HCT116 (cell line): ENCODE measurements at regions not wholly inside any gene's neighbourhood (a gene's known extent, or its start where the extent isn't known, plus 50 kb on each side); places are given as distances from the start of the nearest gene placed in this dataset.

Experiments used
- ATAC-seq: fragments of 200-7000 bp; cut with Tn5 transposase; 2 replicates; pipeline ENCODE4 v1.9.1; 2020; ENCODE audit warnings: mild to moderate bottlenecking, moderate library complexity
- BruUV-seq: library from RNA; stranded (reverse); fragments of 400-500 nt; replicated peaks from 2 replicates; lab custom pipeline; 2021; lab: Mats Ljungman, UMichigan
- CTCF ChIA-PET: fragments of 300-600 bp; sonication (Branson Sonifier 250); formaldehyde crosslinking; loops from one replicate; lab custom pipeline; 2021; ENCODE audit warnings: antibody characterized with exemption; lab: Charles Lee
- POLR2A ChIA-PET: fragments of 300-600, 350-600 bp; sonication (Branson Sonifier 250); formaldehyde crosslinking; loops from one replicate; lab custom pipeline; 2021; ENCODE audit warnings: antibody characterized with exemption; lab: Charles Lee
- RAD21 ChIA-PET, 2 experiments: fragments of 300-600 bp; sonication (Branson Sonifier 250); formaldehyde crosslinking; loops; one replicate each; lab custom pipeline; 2023; ENCODE audit warnings: low total read pairs in 2 of 2; ENCODE audit not compliant: uncharacterized antibody in 2 of 2, unreplicated experiment in 2 of 2, low non-redundant PET in 1 of 2; lab: Charles Lee
- DNase-seq: peaks from one replicate; pipeline ENCODE4 v3.0.0-alpha.2; 2010; ENCODE audit warnings: low read depth, low spot score
- H2AFZ ChIP-seq: fragments of 200-600 bp; shearing (Covaris generic), sonication (generic); 2 replicates; pipeline ENCODE4 v1.6.1; 2017; ENCODE audit warnings: low read depth, mixed run types, mixed read lengths, antibody characterized with exemption, low read length; ENCODE audit not compliant: poor library complexity, severe bottlenecking
- H3K27ac ChIP-seq: 2 replicates; pipeline ENCODE4 v1.5.1; 2012; ENCODE audit warnings: low read depth, low read length
- H3K27me3 ChIP-seq: fragments of 200-600 bp; sonication (generic); 2 replicates; pipeline ENCODE4 v1.6.1; 2016; ENCODE audit warnings: mixed run types, low read length, mixed read lengths; ENCODE audit not compliant: insufficient read depth
- H3K36me3 ChIP-seq, 2 experiments: fragments of 200-500 bp in 1 of 2; fragments of 200-600 bp in 1 of 2; sonication (Bioruptor generic) in 1 of 2; sonication (generic) in 1 of 2; 2 replicates each; pipeline versions ENCODE4 v1.5.1 to v1.6.1; 2014 to 2016; ENCODE audit warnings: low read length in 2 of 2, inconsistent platforms in 1 of 2, mixed read lengths in 1 of 2, mixed run types in 1 of 2; ENCODE audit not compliant: insufficient read depth in 2 of 2, control insufficient read depth in 1 of 2
- H3K4me1 ChIP-seq, 2 experiments: fragments of 200-600 bp in 1 of 2; sonication (generic) in 1 of 2; 2 replicates each; pipeline versions ENCODE4 v1.5.1 to v1.6.1; 2012 to 2017; ENCODE audit warnings: low read length in 2 of 2, inconsistent platforms in 1 of 2, mild to moderate bottlenecking in 1 of 2, mixed read lengths in 1 of 2, mixed run types in 1 of 2, moderate library complexity in 1 of 2; ENCODE audit not compliant: insufficient read depth in 2 of 2, control insufficient read depth in 1 of 2
- H3K4me2 ChIP-seq: fragments of 200-600 bp; sonication (generic); 2 replicates; pipeline ENCODE4 v1.6.1; 2017; ENCODE audit warnings: mixed run types, low read length, mixed read lengths
- H3K4me3 ChIP-seq, 2 experiments: fragments of 200-600 bp in 1 of 2; sonication (generic) in 1 of 2; replicated peaks in 1 of 2; 2 replicates each; pipeline ENCODE4 v1.5.1; 2011 to 2016; ENCODE audit warnings: low read length in 2 of 2, control low read depth in 1 of 2, low read depth in 1 of 2, mild to moderate bottlenecking in 1 of 2, mixed read lengths in 1 of 2, mixed run types in 1 of 2
- H3K79me2 ChIP-seq: fragments of 200-600 bp; sonication (generic); 2 replicates; pipeline ENCODE4 v1.6.1; 2017; ENCODE audit warnings: mild to moderate bottlenecking, mixed run types, low read length, moderate library complexity, mixed read lengths; ENCODE audit not compliant: insufficient read depth
- H3K9ac ChIP-seq: fragments of 200-600 bp; sonication (generic); 2 replicates; pipeline ENCODE4 v1.6.1; 2016; ENCODE audit warnings: low read length, mixed read lengths
- H3K9me2 ChIP-seq: fragments of 200-600 bp; sonication (generic), shearing (Covaris generic); 2 replicates; pipeline ENCODE4 v1.6.1; 2017; ENCODE audit warnings: mixed run types, mild to moderate bottlenecking, moderate library complexity; ENCODE audit not compliant: insufficient read depth
- H3K9me3 ChIP-seq, 2 experiments: fragments of 200-500 bp in 1 of 2; fragments of 200-600 bp in 1 of 2; sonication (Bioruptor generic) in 1 of 2; sonication (generic) in 1 of 2; 2 replicates each; pipeline ENCODE4 v1.6.1; 2014 to 2017; ENCODE audit warnings: low read length in 2 of 2, mixed read lengths in 2 of 2, inconsistent platforms in 1 of 2, low read depth in 1 of 2, mild to moderate bottlenecking in 1 of 2, mixed run types in 1 of 2, moderate library complexity in 1 of 2; ENCODE audit not compliant: control insufficient read depth in 1 of 2, insufficient read depth in 1 of 2
- H4K20me1 ChIP-seq: fragments of 200-600 bp; sonication (generic), shearing (Covaris generic); 2 replicates; pipeline ENCODE4 v1.6.1; 2017; ENCODE audit warnings: mixed run types, mild to moderate bottlenecking, moderate library complexity; ENCODE audit not compliant: insufficient read depth
- ATF3 ChIP-seq: IDR thresholded peaks from 2 replicates; pipeline ENCODE4 v1.6.1; 2012
- CBX3 ChIP-seq: IDR thresholded peaks from 2 replicates; pipeline ENCODE4 v1.6.1; 2012; ENCODE audit warnings: low read depth
- CEBPB ChIP-seq: IDR thresholded peaks from 2 replicates; pipeline ENCODE4 v1.6.1; 2012; ENCODE audit warnings: low read depth
- CTCF ChIP-seq, 3 experiments: fragments of 200-600 bp in 1 of 3; sonication (generic) in 1 of 3; IDR thresholded peaks in 2 of 3; conservative IDR thresholded peaks in 1 of 3; 2 replicates each; pipeline ENCODE4 v1.5.1; 2012 to 2017; ENCODE audit warnings: low read depth in 2 of 3, low read length in 2 of 3, antibody characterized with exemption in 1 of 3, borderline replicate concordance in 1 of 3, control low read depth in 1 of 3, mild to moderate bottlenecking in 1 of 3, mixed read lengths in 1 of 3, mixed run types in 1 of 3, moderate library complexity in 1 of 3; ENCODE audit not compliant: insufficient read depth in 1 of 3
- EZH2 ChIP-seq: fragments of 200-600 bp; sonication (generic); IDR thresholded peaks from 2 replicates; pipeline ENCODE4 v1.6.1; 2017; ENCODE audit warnings: antibody characterized with exemption, mixed run types
- EZH2phosphoT487 ChIP-seq: fragments of 200-600 bp; IDR thresholded peaks from 2 replicates; pipeline ENCODE4 v1.6.1; 2018; ENCODE audit warnings: antibody characterized with exemption, borderline replicate concordance
- FOSL1 ChIP-seq: IDR thresholded peaks from 2 replicates; pipeline ENCODE4 v1.6.1; 2012; ENCODE audit warnings: low read depth
- JUND ChIP-seq: IDR thresholded peaks from 2 replicates; pipeline ENCODE4 v1.6.1; 2012
- POLR2AphosphoS5 ChIP-seq: IDR thresholded peaks from 2 replicates; pipeline ENCODE4 v1.6.1; 2011; ENCODE audit warnings: mild to moderate bottlenecking, low read depth, low read length, moderate library complexity
- REST ChIP-seq: IDR thresholded peaks from 2 replicates; pipeline ENCODE4 v1.6.1; 2012; ENCODE audit warnings: low read depth
- SP1 ChIP-seq: IDR thresholded peaks from 2 replicates; pipeline ENCODE4 v1.6.1; 2012; ENCODE audit warnings: low read depth
- TCF7L2 ChIP-seq: IDR thresholded peaks from 2 replicates; pipeline ENCODE4 v1.7.0; 2011; ENCODE audit warnings: borderline replicate concordance, inconsistent platforms; ENCODE audit not compliant: insufficient read depth, insufficient read length; ENCODE audit errors: extremely low read depth
- ZNF274 ChIP-seq: fragments of 200-500 bp; sonication (Bioruptor generic); IDR thresholded peaks from 2 replicates; pipeline ENCODE4 v1.6.1; 2014; ENCODE audit warnings: mild to moderate bottlenecking, low read depth, low read length, inconsistent platforms
- intact Hi-C: fragments of 100-400 bp; cut with micrococcal nuclease; formaldehyde crosslinking; loops from 2 replicates; pipeline ENCODE4 v1.10.0; 2022

GRCh38 chr6:27553123-27553904 lies 80.4 kb upstream of the ZNF184 start:
- H3K9ac ChIP-seq: no peak overlapping the region
- H3K4me1 ChIP-seq: peaks cover 1 to 24% of the 10 kb centered on the region in 2 experiments; a peak in 3 of 4 replicates
- H3K27me3 ChIP-seq: no peaks in the 10 kb centered on the region
- H3K9me2 ChIP-seq: no peaks in the 10 kb centered on the region
- peak overlapping the region; percentile 7; the same call in 1 of the 2 replicates for H3K27ac ChIP-seq
- no peaks in the 10 kb centered on the region for H3K79me2 ChIP-seq
- no peaks in the 10 kb centered on the region for H3K36me3 ChIP-seq
- DNase-seq: no peak
- POLR2A ChIA-PET: interaction anchor here (0.9 kb wide), 1 partner anchor 9 kb away, joined by 4 read pairs; no protein-coding TSS in a partner anchor
- peak overlapping the region; percentile 79 for H2AFZ ChIP-seq
- intact Hi-C loops: no loop called here
- RAD21 ChIA-PET: no interaction called here
- peak overlapping the region; percentile 2 to 32; a peak in 2 of 4 replicates for H3K4me3 ChIP-seq
- BruUV-seq: TSS peak; percentile 84
- H3K4me2 ChIP-seq: peak overlapping the region; percentile 58
- no peaks in the 10 kb centered on the region for H3K9me3 ChIP-seq
- no peaks in the 10 kb centered on the region for H4K20me1 ChIP-seq
- CTCF ChIA-PET: interaction anchor here (0.6 to 0.8 kb wide), 2 partner anchors 21 to 179 kb away, joined by 3 read pairs; no protein-coding TSS in a partner anchor
- TF ChIP-seq SP1 (no peak), ZNF274 (no peak), CEBPB (no peak), JUND (no peak), ATF3 (peak; percentile 85), FOSL1 (peak; percentile 6; the same call in 1 of the 2 replicates), POLR2AphosphoS5 (no peak), EZH2 (no peak), CBX3 (peak; percentile 76; the same call in 1 of the 2 replicates), EZH2phosphoT487 (no peak), REST (no peak), CTCF (IDR thresholded peaks at IDR 0.05 in 2 of 3, conservative IDR thresholded peaks at IDR 0.05 in 1 of 3; ENCODE audit: borderline replicate concordance in 1 of 3, insufficient read depth in 1 of 3, low read depth in 2 of 3, low read length in 2 of 3) (no peak), TCF7L2 (peak; percentile 17)
- TF ChIP-seq, all 23 proteins: peak for 4
- peak; percentile 68 for ATAC-seq
